Left ventricle myocardium inferior (tissue), 1 donor: ENCODE measurements at regions not wholly inside any gene's neighbourhood (a gene's known extent, or its start where the extent isn't known, plus 50 kb on each side); places are given as distances from the start of the nearest gene placed in this dataset.

Source experiments
- DNase-seq: peaks from one replicate; pipeline ENCODE4 v3.0.0-alpha.2; 2020
- H3K27ac ChIP-seq: fragments of 200-600 bp; replicated peaks from 2 replicates; pipeline ENCODE4 v1.8.0; 2021
- H3K27me3 ChIP-seq: fragments of 200-600 bp; 2 replicates; pipeline ENCODE4 v1.8.0; 2021; ENCODE audit warnings: low read depth
- H3K36me3 ChIP-seq: fragments of 200-600 bp; 2 replicates; pipeline ENCODE4 v1.8.0; 2021
- H3K4me1 ChIP-seq: fragments of 200-600 bp; 2 replicates; pipeline ENCODE4 v1.8.0; 2021
- H3K4me3 ChIP-seq: fragments of 200-600 bp; 2 replicates; pipeline ENCODE4 v1.8.0; 2021; ENCODE audit warnings: mild to moderate bottlenecking, moderate library complexity
- H3K9me3 ChIP-seq: fragments of 200-600 bp; replicated peaks from 2 replicates; pipeline ENCODE4 v1.8.0; 2021
- CTCF ChIP-seq: fragments of 200-600 bp; IDR thresholded peaks from 2 replicates; pipeline ENCODE4 v1.8.0; 2021; ENCODE audit warnings: antibody characterized with exemption, mild to moderate bottlenecking, borderline replicate concordance
- intact Hi-C: fragments of 100-400 bp; cut with micrococcal nuclease; formaldehyde crosslinking; loops from one replicate; pipeline ENCODE4 v1.11.0; 2022
- donor health status: DM: no; HTN: yes; CAD: no; lungs with severe emphysema.

- no peak for TF ChIP-seq CTCF
- intact Hi-C loops, result no loop called here
- H3K36me3 ChIP-seq, result no peaks in the 10 kb centered on the region
- no peaks in the 10 kb centered on the region for H3K4me1 ChIP-seq
- H3K9me3 ChIP-seq, result no peaks in the 10 kb centered on the region
- H3K4me3 ChIP-seq, result no peak overlapping the region
- no peaks in the 10 kb centered on the region for H3K27me3 ChIP-seq
- DNase-seq, result no peak
- H3K27ac ChIP-seq, result no peak overlapping the region
These were observed 343.0 kb upstream of the EDIL3 start for GRCh38 chr5:84727708-84728107.

DNA sequence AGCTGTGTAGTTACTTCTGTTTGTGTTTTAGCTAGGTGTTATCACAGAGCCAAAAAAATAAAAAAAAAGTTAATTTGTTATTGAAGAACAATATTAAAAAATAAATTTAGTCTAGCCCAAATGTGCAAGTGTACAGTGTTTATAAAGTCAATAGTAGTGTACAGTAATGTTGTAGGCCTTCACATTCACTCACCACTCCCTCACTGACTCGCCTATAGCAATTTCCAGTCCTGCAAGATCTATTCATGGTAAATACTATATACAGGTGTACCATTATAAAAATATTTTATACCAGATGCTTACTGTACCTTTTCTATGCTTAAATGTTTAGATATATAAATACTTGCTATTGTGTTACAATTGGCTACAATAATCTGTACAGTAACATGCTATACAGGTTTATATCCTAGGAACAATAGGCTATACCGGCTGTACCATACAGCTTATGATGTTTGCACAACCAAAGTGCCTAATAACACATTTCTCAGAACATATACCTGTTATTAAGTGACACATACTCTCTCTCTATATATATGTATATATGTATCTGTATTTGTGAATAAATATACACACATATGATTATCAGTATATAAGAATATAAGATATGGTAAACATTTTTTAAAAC lies 341.4 kb upstream of the EDIL3 start:
- no peaks in the 10 kb centered on the region for H3K9me3 ChIP-seq
- no peak for DNase-seq
- intact Hi-C loops, result no loop called here

GRCh38 chr5:84724683-84725082 lies 340.0 kb upstream of the EDIL3 start:
- H3K36me3 ChIP-seq, result no peaks in the 10 kb centered on the region
- no peak for DNase-seq
- TF ChIP-seq CTCF, result no peak
- H3K9me3 ChIP-seq, result peaks cover 7% of the 10 kb centered on the region
- H3K27me3 ChIP-seq, result no peaks in the 10 kb centered on the region
- H3K4me3 ChIP-seq, result no peak overlapping the region
- H3K4me1 ChIP-seq, result no peaks in the 10 kb centered on the region
- intact Hi-C loops, result no loop called here
- no peak overlapping the region for H3K27ac ChIP-seq

More for the DNA sequence above, 341.4 kb upstream of the EDIL3 start:
- H3K4me1 ChIP-seq, result no peaks in the 10 kb centered on the region
- H3K36me3 ChIP-seq, result no peaks in the 10 kb centered on the region
- no peak overlapping the region for H3K4me3 ChIP-seq
- no peak for TF ChIP-seq CTCF
- no peak overlapping the region for H3K27ac ChIP-seq
- H3K27me3 ChIP-seq, result no peaks in the 10 kb centered on the region

DNA sequence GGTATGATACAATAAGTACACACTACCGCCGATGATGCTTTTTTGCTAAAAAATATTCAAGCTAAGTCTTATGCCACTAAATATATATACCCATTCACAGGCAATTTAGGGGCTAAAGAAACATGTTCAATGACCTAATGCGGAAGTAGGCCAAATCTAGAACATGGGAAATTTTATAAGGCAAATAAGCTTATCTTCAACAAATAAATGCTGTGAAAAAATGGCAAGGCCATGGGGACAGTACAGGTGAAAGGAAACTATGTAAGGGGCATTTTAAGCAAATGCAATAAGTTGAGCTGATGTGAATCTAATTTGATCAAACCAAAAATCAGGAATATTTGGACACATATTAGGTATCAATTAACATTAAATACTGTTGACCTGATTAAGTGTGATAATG lies 339.5 kb upstream of the EDIL3 start:
- no peaks in the 10 kb centered on the region for H3K36me3 ChIP-seq
- no peak overlapping the region for H3K4me3 ChIP-seq
- no peaks in the 10 kb centered on the region for H3K4me1 ChIP-seq
- TF ChIP-seq CTCF, result no peak
- no peak for DNase-seq
- H3K27me3 ChIP-seq, result no peaks in the 10 kb centered on the region
- H3K9me3 ChIP-seq, result peaks cover 12% of the 10 kb centered on the region
- intact Hi-C loops, result no loop called here
- H3K27ac ChIP-seq, result no peak overlapping the region

GRCh38 chr5:84718377-84718776 lies 333.7 kb upstream of the EDIL3 start:
- intact Hi-C loops, result no loop called here

More at GRCh38 chr5:84718377-84718776, 333.7 kb upstream of the EDIL3 start:
- Histone ChIP-seq H3K4me3 (no peak overlapping the region), H3K9me3 (peaks cover 20% of the 10 kb centered on the region), H3K36me3 (no peaks in the 10 kb centered on the region), H3K27ac (no peak overlapping the region), H3K27me3 (no peaks in the 10 kb centered on the region), H3K4me1 (no peaks in the 10 kb centered on the region)
- no peak for TF ChIP-seq CTCF
- no peak for DNase-seq
